ENCODE measurements at regions not wholly inside any gene's neighbourhood (a gene's known extent, or its start where the extent isn't known, plus 50 kb on each side); places are given as distances from the start of the nearest gene placed in this dataset.

DNA sequence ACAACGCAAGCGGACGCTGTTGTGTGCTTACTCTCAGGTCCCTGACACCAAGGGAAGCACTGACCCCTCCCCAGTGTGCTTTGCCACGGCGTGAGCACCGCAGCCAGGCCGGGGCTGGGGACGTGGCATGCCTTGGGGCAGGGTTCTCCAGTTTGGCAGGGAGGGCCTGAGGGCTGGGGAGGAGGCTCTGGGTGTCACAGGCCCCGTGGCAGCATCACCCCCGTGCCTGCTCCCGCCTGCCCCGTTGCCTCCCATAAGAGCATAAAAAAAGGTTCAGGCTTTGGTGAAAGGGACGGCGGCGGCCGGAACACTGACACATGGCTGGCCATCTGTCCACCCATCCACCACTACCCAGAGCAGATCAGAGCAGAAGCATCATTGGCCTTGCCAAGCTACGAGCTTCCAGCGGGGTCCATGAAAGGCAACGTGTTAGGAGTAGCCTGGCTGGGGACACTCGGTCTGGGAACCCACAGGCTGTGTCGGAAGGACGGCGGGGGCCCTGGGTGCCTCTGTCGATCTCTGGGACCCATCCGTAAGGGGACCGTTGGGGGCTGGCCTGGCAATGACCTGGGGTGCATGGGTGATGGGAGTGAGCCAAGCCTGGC is 183.0 kb downstream of the IGLL1 start:
- no peaks in the 10 kb centered on the region for H3K79me2 ChIP-seq (ENCODE audit: insufficient read depth, low read length)
- H3K9me3 ChIP-seq (ENCODE audit: low read length) = no peaks in the 10 kb centered on the region
- H4K20me1 ChIP-seq (ENCODE audit: insufficient read depth, low read length) = no peaks in the 10 kb centered on the region
- DNase-seq (ENCODE audit: low spot score) (no peak), FAIRE-seq (no peak), ATAC-seq (no peak)
- no peak for TF ChIP-seq DNMT3B (CRISPR knock-in tag; conservative IDR thresholded peaks at IDR 0.05)
- no peak for TF ChIP-seq RXRA (CRISPR knock-in tag; IDR thresholded peaks at IDR 0.05)
- TF ChIP-seq ZNF720 (CRISPR knock-in tag; IDR thresholded peaks at IDR 0.05) = no peak
- TF ChIP-seq THYN1 (CRISPR knock-in tag; IDR thresholded peaks at IDR 0.05; ENCODE audit: borderline replicate concordance, low read depth) = no peak
- no peak for TF ChIP-seq ZNF562 (CRISPR knock-in tag; IDR thresholded peaks at IDR 0.05; ENCODE audit: borderline replicate concordance)
- TF ChIP-seq, protein P1, sequence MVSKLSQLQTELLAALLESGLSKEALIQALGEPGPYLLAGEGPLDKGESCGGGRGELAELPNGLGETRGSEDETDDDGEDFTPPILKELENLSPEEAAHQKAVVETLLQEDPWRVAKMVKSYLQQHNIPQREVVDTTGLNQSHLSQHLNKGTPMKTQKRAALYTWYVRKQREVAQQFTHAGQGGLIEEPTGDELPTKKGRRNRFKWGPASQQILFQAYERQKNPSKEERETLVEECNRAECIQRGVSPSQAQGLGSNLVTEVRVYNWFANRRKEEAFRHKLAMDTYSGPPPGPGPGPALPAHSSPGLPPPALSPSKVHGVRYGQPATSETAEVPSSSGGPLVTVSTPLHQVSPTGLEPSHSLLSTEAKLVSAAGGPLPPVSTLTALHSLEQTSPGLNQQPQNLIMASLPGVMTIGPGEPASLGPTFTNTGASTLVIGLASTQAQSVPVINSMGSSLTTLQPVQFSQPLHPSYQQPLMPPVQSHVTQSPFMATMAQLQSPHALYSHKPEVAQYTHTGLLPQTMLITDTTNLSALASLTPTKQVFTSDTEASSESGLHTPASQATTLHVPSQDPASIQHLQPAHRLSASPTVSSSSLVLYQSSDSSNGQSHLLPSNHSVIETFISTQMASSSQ (IDR thresholded peaks at IDR 0.05; ENCODE audit: low read depth) = no peak
- TF ChIP-seq, protein P1 (CRISPR knock-in tag; IDR thresholded peaks at IDR 0.05; ENCODE audit: borderline replicate concordance) = no peak
- no peak for TF ChIP-seq ARNT2 (CRISPR knock-in tag; IDR thresholded peaks at IDR 0.05; ENCODE audit: low read depth)
- TF ChIP-seq, protein P2, sequence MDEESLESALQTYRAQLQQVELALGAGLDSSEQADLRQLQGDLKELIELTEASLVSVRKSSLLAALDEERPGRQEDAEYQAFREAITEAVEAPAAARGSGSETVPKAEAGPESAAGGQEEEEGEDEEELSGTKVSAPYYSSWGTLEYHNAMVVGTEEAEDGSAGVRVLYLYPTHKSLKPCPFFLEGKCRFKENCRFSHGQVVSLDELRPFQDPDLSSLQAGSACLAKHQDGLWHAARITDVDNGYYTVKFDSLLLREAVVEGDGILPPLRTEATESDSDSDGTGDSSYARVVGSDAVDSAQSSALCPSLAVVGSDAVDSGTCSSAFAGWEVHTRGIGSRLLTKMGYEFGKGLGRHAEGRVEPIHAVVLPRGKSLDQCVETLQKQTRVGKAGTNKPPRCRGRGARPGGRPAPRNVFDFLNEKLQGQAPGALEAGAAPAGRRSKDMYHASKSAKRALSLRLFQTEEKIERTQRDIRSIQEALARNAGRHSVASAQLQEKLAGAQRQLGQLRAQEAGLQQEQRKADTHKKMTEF (CRISPR knock-in tag; IDR thresholded peaks at IDR 0.05) = no peak
- TF ChIP-seq ZFAT (CRISPR knock-in tag; conservative IDR thresholded peaks at IDR 0.05) = no peak
- peaks cover 6 to 22% of the 10 kb centered on the region in 2 experiments for H3K27me3 ChIP-seq (ENCODE audit: control insufficient read depth in 1 of 2, insufficient read depth in 2 of 2, low read length in 2 of 2)
- BruUV-seq (replicated peaks) = no TSS peak
- no peak overlapping the region for H2AFZ ChIP-seq (ENCODE audit: low read length)
- H3K36me3 ChIP-seq (replicated peaks in 1 of 2; ENCODE audit: control insufficient read depth in 1 of 2, insufficient read depth in 2 of 2, low read length in 2 of 2) = no peaks in the 10 kb centered on the region
- H3K9ac ChIP-seq (ENCODE audit: insufficient read depth, low read depth, low read length) = no peak overlapping the region
- ChIA-PET POLR2A (no interaction called here), CTCF (ENCODE audit: low intra/inter-chr PET ratio, low total read pairs) (no interaction called here)
- H3K4me1 ChIP-seq (ENCODE audit: insufficient read depth, low read length) = no peaks in the 10 kb centered on the region
- in situ Hi-C loops (cut with HindIII; ENCODE audit: extremely low pct_ligation_motif_present, low pct_unique_long_range_greater_than_20kb) (loop anchor here (10.0 to 25.0 kb wide), 2 partner anchors 188 to 435 kb away; partner anchors contain the start of gene IGLL1), intact Hi-C loops (cut with micrococcal nuclease; ENCODE audit: unreplicated experiment) (no loop called here)
- H3K27ac ChIP-seq (ENCODE audit: extremely low read length, insufficient read depth, low read length) = no peak overlapping the region
- no peak overlapping the region for H3K4me2 ChIP-seq (ENCODE audit: low read depth, low read length)
- 44% methylated on average over 26 of the region's 26 CpGs for WGBS (ENCODE audit: low lambda C conversion rate)
- H3K4me3 ChIP-seq (replicated peaks in 1 of 3; ENCODE audit: insufficient read depth in 1 of 3, low read depth in 2 of 3, low read length in 3 of 3) = no peak overlapping the region
